UCSD-AML1 (cell line): ENCODE measurements at regions not wholly inside any gene's neighbourhood (a gene's known extent, or its start where the extent isn't known, plus 50 kb on each side); places are given as distances from the start of the nearest gene placed in this dataset.
A peak's percentile ranks its signal among the peaks of the same experiment; 100 is the strongest.
"Not testable (repeated sequence)": the region's sequence is repeated elsewhere in the genome, so short reads cannot be mapped to it uniquely, and the experiment has no call there.

Experiments
- DNase-seq: peaks from one replicate; lab custom pipeline; 2025; ENCODE audit not compliant: unreplicated experiment; lab: John Stamatoyannopoulos, UW

DNA sequence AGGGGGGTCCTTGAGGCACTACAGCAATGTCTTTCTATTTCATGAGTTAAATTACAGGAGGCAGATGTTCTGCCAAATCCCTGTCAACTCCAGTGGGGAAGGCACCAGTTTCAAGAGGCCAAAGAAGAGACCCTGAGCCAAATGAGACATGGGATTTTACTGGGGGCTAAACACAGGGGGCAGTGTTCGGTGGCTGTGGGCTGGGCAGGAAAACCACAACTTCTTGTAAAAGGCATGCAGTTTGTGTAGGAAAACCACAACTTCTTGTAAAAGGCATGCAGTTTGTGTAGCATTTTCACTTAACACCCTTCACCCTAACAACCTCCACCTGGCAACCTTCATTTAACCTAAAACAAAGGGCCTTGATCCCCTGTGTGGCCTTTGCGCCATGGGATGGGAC is 61.0 kb downstream of the POLR2M start:
- no peak for DNase-seq

DNA sequence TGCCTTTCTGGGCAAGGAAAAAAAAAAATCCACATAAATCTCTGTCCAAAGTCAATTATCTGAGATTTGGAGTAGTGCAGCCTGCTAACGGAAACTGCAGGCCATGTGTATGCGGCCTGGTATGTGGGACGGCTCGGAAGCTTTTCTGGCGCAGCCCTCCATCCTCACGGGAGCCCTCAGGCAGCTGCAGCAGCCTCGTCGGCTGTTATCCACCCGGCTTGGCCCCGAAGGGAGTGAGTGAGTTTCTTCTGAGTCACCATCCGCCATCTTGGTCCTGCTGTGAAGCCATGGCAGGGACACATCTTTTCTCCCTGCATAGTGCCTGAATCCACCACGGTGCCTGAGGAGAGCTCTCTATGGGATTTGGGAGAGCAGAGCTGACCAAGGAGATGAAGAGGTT is 62.8 kb downstream of the POLR2M start:
- no peak for DNase-seq

DNA sequence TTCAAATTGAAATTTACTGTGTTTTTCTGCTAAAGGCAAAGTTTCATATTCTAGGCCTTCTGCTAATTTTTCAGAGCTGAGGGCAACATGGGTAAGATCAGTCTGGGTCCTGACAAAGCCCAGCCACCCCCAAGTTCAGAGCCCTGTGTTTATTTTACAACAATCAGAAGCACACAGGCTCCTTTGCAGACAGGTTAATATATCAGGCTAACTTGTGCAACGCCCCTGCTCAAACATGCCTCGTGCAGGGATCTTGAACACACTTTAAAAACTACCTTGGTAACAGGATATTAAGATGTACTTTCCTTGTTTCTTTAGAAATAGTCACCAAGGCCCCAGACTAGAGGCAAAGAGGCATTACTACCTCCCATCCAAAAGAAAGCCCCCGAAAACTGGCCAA is 64.0 kb downstream of the POLR2M start:
- no peak for DNase-seq

DNA sequence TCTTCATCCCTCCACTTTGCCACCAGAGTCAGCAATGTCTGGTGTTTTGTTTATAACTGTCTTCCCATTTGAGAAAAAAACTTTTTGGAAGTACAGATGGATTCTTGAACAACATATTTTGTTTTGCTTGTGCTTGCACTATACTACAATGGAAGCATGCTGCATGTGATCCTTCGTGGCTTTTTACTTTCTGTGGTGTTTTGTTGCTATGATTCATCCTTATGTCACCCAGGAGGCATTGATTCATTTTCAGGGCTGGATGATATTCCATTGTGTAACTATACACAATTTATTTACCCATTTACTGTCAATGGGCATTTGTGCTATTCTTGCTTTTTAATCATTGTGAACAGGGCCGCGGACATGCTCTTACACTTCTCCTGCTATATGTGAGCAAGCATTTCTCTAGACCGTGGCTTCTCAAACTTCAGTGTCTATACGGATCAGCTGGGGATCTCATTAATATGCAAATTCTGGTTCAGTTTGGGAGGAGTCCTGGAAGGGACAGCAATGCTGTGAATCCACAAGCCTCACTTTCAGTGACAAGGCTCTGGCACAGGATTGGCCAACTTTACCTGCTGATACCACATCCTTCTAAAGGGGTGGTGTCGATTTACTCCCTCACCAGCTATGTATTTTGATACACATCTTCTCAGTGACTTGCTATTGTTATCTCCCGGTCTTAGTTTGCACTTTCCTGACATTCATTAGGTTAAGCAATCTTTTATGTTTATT is 65.9 kb downstream of the POLR2M start:
- DNase-seq = no peak

DNA sequence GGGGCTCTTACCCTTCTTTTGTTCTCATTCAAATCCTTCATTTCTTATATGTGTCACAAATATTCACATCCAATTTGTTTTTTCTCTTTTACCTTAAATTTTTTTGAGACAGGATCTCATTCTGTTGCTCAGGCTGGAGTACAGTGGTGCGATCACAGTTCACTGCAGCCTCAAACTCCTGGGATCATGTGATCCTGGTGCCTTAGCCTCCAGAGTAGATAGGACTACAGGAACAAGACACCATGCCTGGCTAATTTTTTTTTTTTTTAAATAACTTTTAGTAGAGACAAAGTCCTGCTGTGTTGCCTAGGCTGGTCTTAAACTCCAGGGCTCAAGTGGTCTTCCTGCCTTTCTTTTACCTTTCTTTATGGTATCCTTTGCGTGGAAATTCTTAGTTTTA is 66.5 kb downstream of the POLR2M start:
- no peak for DNase-seq

DNA sequence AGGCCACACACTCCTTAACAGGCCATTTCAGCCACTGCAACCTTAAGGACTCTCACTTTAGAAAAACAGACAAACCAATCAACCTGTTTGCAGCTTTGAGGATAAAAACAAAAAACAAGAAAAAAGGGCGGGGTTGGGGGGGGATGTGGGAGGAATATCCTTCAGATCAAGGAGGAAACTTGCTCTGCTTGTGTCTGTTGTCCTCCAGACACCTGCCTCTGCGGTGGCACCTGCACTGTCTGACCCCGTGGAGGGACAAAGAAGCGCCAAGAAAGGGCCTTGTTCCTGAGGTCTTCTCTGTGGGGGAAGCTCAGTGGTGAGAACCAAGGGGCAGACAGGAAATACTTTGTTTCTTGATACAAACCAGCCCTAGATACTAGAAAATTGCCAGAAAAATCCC is 70.5 kb downstream of the POLR2M start:
- DNase-seq = no peak

DNA sequence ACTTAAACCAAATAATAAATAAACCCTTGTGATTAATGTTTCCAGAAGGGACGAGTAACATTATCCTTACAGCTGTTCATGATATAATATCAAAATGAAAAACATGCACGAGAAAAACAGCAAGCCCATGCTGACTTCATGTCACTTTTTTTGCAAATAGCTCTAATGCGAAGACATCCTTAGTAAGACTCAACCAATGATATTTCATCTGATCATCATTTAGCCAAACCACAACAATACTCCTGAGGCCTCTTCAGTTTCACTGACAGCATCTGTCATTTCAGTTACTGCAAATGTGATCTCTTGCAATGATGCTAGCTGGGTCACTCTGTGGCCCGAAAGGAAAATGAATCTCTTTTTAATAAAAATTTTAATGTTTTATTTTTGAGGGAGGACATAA is 74.0 kb downstream of the POLR2M start:
- DNase-seq = no peak

DNA sequence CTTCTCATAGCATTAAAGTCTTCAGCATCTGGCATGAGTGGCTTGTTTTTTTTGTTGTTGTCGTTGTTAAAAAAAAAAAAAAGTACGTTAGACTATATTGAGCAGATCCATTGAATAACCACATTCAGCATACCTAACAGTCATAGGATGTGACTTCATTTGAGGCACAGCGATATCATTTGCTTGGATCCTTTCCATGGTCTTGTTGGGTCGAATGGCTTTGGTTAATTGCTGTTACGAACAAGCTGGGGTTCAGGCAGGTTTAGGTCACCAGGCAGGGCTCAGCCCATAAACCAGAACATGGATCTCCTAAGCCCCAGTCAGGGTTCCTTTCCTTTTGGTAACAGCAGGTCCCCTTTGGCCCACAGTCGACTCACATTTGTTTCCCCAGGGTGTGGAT is 76.2 kb downstream of the POLR2M start:
- DNase-seq = no peak

DNA sequence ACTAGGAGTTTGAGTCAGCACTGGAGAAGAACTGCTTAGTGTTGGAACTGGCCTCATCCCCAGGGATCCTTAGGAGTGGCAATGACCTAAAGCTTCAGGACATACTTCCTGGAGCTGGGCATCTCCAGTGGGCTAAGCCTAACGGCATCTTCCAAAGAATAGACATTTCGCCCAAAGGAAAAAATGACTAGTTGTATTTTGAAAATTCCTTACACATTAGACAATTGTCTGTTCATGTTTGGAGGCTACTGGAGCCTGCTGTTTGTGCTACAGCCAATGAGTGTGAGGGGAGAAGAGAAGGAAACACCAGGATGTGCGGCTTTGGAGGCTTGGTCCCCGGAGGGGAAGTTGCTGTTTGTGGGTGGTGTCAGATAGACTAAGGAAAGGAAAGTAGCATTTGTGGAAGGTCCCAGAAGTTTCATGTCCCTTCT is 77.6 kb downstream of the POLR2M start:
- DNase-seq = peak; percentile 32

DNA sequence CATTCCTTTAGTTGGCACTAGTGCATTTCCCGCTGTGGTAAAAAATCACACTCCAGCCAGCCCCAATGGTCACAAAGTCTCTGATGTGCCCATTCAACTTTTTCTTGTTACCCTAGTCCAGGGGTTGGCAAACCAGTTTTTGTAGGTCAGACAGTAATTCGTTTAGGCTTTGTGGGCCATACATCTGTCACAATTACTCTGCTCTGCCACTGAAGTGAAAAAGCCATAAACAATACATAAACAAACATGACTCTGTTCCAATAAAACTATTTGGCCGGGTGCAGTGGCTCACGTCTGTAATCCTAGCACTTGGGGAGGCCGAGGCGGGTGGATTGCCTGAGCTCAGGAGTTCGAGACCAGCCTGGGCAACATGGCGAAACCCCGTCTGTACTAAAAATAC is 78.5 kb downstream of the POLR2M start:
- no peak for DNase-seq

DNA sequence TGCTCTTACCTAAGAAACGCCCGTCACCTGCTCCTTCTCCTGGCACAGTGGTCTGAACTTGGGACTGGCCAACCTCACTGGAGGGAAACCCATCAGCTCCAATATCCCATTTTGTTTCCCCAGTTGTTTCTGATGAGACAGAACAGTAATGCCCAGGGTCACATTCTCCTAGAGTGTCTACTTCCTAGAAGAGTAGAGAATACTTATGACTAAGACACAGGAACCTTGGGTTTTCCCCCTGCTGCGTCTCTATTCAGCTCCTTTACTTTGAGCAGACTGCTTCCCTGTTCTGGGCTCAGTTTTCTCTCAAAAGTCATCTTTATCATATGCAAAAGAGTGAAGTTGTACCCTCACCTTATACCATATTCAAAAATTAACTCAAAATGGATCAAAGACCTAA is 79.4 kb downstream of the POLR2M start:
- DNase-seq = no peak

DNA sequence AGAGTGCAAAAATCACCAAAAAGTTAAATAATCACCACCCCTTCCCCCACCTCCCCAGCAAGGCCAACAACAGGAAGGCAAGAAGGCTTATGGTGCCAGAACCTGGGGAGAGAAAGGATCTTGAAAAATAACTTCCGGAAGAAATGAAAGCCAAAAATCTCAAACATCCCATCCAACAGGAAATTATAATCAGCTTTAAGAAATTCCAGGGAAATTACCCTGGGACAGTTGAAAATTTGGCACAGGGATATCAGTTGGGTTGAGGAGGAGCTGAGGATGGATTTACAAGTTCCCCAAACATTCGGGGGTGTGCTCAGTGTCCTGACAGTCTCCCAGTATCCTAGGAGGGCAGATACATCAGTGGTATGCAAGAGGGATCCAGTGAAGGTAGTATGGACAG is 82.7 kb downstream of the POLR2M start:
- no peak for DNase-seq

DNA sequence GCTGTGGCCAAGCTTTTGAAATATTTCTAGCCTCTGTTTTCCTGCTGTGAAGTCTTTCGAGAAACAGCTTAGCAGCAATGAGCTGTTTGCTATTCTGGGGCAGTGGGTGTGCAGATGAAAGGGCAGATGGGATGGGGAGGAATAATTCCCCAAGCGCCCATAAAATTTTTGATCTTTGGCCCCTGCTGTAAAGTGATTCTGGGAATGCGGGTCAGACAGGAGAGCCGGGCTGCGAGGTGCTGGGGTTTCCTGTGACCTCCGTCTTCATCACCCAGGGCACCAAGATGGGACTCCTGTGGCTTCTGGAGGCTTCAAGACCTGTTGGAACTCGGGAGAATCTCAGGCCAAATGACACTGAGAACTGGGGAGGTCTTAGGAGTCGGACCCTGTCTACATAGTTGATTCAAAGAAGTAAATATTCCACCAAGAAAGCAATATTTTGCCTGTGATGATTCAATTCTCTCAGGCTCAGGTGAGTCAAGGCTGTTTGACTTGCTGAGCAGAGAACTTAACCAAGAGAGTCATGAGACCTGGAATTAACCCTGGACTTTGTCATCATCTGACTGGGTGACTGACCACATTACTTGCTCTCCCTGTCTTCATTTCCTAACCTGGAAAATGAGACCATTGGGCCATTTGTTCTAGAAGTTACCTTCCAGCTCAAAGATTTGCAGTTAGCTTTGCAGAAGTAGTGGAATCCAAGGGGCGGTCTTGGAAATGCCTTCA is 86.4 kb downstream of the POLR2M start:
- DNase-seq = no peak

DNA sequence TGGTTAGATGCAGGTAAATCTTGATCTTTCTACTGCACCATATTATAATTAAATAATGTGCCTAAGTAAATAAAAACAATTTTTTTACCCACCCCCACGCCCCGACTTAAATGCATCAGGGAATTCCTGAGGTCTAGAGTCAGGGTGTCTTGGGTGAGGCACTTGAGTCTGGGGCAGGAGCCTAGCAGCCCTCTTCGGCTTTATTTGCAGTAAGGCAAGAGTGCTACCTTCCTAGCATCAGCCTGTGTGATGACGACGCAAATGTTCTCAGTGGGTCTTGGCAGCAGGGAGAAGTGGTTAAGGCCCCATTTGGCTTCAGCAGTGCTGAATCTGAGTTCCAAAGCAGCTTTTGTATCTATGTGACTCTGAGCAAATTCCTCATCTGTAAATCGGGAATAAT is 88.7 kb downstream of the POLR2M start:
- no peak for DNase-seq

DNA sequence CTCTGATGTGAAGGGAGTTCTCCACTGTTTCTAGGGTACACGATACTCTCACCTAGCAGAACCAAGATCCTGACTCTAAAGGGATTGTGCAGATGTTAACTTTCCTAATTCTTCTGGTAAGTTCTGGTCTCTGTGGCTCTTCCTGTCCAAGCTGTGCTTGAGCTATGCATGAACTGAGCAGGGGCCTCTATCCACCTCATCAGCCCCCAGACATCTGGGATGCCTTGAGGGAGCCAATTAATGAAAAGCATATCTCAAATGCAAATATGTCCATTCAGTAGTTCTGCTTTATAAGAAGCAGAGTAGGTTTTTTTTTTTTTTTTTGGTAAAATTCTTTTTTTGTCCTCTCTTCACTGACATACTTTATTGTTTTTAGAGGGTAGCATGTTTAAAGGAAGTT is 89.6 kb downstream of the POLR2M start:
- no peak for DNase-seq

DNA sequence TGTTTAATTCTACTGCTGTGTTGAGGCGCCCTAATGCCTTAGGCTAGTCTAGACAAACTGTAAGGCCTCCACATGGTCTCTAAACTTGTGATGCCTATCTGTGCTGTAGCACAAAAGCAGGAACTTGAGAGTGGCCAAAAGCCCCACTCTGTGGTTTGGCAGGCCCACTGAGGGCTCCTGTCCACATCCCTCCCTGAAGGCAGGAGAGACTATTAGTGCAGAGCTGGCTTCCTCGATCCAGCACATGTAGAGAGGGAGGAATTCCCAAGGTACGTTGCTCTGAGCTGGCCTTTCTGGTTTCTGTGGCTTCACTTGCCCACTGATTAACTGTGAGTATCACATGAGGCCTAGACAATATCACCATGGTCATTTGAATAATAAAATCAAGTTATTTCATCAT is 90.6 kb downstream of the POLR2M start:
- DNase-seq = no peak

DNA sequence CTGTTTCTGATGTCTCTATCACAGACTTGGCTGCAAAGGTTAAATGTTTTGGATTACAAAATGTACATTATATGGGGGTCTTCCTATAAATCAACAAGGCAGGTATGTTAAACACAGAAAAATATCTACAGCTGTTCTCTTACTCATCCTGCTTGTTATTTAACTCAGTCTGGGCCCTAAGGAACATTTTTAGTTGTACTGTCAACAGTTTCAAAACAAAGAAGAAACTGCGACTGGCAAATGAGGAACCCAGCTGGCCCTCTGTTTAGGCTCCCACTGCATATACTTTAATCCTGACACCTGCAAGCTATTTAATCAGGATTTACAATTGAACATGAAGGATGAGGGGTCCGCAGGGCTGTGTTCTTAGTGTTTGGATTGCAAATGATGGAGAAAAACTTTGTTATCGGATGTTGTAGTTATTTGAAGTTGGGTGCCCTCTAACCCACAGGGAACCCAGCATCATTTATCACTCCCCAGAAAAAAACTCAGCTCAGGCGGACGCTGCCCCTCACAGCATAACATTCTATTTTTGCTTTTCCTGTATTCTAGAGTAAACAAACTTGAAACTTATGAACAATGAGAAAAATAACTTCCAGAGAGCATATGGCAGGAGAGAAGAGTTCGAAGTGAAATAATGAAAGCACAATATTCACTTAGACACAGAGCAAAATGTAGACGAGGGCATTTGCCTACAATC is 91.2 kb downstream of the POLR2M start:
- no peak for DNase-seq

DNA sequence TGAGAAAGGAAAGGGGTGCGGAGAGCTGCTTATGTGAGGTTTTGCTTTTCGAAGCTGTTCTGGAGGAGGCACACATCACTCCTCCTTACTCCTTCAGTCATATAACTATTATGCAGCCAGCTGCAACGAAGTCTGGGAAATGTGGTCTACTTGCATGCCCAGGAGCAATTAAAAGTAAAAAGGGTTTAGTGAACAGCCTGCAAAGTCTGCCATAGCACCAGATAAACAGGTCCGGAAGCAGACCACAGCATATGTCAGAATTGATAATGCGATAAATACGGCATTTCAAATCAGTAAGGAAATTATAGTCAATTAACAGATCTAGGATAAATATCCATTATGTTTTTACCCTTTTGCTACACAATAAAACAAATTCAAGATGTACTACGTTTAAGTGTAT is 99.5 kb downstream of the POLR2M start:
- DNase-seq = no peak

DNA sequence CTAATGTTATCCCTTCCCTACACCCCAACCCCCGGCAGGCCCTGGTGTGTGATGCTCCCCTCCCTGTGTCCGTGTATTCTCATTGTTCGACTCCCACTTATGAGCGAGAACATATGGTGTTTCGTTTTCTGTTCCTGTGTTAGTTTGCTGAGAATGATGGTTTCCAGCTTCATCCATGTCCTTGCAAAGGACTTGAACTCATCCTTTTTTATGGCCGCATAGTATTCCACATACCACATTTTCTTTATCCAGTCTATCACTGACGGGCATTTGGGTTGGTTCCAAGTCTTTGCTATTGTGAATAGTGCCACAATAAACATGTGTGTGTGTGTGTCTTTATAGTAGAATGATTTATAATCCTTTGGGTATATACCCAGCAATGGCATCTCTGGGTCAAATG is 102.8 kb downstream of the POLR2M start:
- not testable (repeated sequence) for DNase-seq

DNA sequence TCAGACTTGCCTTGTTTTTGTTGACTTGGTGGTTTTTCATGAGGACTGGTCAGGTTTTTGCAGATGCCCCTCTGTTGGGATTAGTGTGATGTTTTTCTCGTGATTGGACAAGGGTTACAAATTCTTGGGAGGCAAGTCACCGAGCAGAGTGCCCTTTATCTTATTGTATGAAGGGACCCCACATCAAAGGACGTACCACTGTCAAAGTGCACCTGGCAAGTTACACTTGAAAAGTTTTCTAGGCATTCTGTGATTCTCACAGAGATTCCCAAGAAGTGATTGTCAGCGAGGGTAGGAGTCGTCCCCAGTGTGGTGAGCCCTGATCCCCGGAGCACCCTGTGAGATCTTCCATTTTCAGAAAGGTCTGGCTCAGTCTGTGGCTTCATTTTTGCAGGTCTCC is 110.1 kb downstream of the POLR2M start:
- no peak for DNase-seq

DNA sequence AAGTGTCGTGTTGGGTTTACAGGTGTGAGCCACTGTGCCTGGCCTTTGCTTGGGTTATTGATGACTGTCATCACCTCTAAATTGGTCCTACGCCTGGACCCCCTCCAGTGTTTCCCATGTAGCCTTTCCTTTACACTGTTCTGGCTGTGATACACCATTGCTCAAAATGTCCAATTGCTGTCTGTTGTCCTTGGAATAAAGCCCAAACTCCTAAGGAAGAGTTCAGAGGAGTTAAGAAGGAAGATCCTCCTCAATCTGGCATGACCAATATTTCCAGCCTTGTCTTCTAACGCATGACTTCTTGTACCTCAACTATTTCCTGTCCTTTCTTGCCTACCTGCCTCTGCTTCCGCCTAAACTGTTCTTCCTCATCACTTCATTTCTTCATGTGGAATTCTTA is 113.1 kb downstream of the POLR2M start:
- no peak for DNase-seq

DNA sequence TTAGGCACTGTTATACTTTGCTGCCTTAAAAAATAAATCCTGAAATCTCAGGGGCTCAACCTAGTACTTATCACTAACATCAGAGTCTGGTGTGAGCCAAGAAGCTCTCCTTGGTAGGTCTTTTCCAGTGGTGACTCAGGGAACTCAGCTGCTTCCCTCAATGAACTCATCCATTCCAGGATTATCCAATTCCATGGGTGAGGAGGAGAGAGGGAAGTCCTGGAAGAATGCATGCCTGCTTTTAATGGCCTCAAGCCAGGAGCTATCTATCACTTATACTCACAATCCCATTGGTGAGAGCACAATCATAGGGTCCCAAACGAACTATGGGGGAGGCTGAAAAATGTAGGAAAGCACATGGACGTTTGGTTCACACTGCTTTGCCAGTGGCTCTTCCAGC is 113.6 kb downstream of the POLR2M start:
- DNase-seq = no peak
